ENCODE measurements at regions not wholly inside any gene's neighbourhood (a gene's known extent, or its start where the extent isn't known, plus 50 kb on each side); places are given as distances from the start of the nearest gene placed in this dataset.

DNA sequence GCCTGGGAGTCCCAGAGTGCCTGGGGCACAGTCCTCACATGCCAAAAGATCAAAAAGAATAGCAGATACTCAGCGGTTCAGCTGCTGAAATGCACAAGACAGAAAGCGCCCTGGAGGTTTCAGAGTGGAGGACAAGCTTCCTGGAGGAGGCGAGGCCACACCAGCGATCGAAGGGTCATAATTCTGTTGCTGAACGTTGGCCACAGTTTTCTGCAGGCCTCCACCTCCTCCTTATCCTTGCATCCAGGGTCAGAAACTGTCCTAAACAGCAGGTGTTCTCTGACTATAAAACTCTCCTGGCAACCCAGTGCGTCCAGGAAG lies 220.3 kb upstream of the LINGO1 start:
- TF ChIP-seq, protein P1, sequence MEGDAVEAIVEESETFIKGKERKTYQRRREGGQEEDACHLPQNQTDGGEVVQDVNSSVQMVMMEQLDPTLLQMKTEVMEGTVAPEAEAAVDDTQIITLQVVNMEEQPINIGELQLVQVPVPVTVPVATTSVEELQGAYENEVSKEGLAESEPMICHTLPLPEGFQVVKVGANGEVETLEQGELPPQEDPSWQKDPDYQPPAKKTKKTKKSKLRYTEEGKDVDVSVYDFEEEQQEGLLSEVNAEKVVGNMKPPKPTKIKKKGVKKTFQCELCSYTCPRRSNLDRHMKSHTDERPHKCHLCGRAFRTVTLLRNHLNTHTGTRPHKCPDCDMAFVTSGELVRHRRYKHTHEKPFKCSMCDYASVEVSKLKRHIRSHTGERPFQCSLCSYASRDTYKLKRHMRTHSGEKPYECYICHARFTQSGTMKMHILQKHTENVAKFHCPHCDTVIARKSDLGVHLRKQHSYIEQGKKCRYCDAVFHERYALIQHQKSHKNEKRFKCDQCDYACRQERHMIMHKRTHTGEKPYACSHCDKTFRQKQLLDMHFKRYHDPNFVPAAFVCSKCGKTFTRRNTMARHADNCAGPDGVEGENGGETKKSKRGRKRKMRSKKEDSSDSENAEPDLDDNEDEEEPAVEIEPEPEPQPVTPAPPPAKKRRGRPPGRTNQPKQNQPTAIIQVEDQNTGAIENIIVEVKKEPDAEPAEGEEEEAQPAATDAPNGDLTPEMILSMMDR (IDR thresholded peaks at IDR 0.05) = no peak
- TF ChIP-seq POLR2A (IDR thresholded peaks at IDR 0.05) = no peak

All from thyroid gland (tissue), 4 donors.